Suppressor macrophage treated with lipopolysaccharide for 1 hour (primary cell): ENCODE measurements at regions not wholly inside any gene's neighbourhood (a gene's known extent, or its start where the extent isn't known, plus 50 kb on each side); places are given as distances from the start of the nearest gene placed in this dataset.
"Not testable (repeated sequence)": the region's sequence is repeated elsewhere in the genome, so short reads cannot be mapped to it uniquely, and the experiment has no call there.

ENCODE experiments used
- DNase-seq, 3 donors: peaks; one replicate each; pipeline ENCODE4 v3.0.0-alpha.2; 2020 to 2022

DNA sequence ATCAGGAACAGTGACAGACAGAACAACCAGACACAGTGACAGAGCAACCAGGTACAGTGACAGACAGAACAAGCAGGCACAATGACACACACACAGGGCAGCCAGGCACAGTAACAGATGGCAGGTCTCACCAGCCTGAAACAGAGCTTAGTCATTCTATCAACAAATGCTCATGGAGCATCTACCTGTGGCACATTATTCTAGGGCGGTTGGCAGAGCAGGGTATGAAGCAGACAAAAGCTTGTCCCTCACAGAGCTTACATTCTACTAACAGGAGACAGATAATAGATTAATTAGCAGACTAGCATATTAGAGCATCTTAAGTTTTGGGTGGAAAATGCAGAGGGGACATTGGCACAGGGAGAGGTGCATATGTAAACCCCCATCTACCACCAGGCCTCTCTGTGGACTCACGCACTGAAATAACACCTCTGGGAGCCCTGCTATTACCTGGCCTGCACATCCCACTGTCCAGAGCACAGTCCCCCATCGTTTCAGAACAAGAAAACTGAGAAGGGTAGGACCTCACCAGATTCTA, 64.1 kb upstream of the RAB6C start:
- DNase-seq: no peak

DNA sequence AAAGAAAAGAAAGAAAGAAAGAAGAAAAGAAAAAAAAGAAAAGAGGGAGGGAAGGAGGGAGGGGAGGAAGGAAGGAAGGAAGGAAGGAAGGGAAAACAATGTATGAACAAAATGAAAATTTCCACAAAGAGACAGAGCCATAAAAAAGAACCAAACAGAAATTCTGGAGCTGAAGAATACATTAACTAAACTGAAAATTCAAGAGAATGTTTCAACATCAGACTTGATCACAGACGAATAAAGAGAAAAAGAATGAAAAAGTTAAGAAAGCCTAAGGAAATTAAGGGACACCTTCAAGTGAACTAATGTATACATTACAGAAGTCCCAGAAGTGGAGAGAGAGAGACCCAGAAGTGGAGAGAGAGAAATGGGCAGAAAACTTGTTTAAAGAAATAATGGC, 60.9 kb upstream of the RAB6C start:
- no peak for DNase-seq

GRCh38 chr2:129922571-129923264, 56.7 kb upstream of the RAB6C start:
- DNase-seq: no peak

- peak; percentile 23 to 46 (median 31) for DNase-seq
Measured at GRCh38 chr2:129923265-129924091, 56.0 kb upstream of the RAB6C start.

GRCh38 chr2:129924115-129924514, 55.4 kb upstream of the RAB6C start:
- not testable (repeated sequence) for DNase-seq

- no peak for DNase-seq
Measured at GRCh38 chr2:129925381-129925780, 54.1 kb upstream of the RAB6C start.

DNA sequence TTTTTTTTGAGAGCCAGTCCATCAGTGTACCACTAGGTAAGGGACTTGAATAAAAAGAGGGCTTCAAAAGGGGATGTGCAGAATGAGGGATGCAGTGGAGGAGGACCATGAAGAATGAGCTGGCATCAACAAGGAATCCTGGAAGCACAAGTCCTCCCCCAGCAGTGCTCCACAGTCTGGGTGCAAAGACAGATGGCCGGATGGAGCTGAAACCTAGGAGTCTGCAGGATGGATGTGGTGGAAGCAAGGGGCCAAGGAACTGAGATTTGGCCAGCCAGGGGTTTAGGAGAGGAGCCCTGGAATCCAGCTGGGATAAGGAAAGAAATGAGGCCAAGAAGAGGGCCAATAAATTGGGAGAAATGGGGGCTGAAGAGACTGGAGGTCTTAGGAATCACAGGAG, 51.8 kb upstream of the RAB6C start:
- no peak for DNase-seq

DNA sequence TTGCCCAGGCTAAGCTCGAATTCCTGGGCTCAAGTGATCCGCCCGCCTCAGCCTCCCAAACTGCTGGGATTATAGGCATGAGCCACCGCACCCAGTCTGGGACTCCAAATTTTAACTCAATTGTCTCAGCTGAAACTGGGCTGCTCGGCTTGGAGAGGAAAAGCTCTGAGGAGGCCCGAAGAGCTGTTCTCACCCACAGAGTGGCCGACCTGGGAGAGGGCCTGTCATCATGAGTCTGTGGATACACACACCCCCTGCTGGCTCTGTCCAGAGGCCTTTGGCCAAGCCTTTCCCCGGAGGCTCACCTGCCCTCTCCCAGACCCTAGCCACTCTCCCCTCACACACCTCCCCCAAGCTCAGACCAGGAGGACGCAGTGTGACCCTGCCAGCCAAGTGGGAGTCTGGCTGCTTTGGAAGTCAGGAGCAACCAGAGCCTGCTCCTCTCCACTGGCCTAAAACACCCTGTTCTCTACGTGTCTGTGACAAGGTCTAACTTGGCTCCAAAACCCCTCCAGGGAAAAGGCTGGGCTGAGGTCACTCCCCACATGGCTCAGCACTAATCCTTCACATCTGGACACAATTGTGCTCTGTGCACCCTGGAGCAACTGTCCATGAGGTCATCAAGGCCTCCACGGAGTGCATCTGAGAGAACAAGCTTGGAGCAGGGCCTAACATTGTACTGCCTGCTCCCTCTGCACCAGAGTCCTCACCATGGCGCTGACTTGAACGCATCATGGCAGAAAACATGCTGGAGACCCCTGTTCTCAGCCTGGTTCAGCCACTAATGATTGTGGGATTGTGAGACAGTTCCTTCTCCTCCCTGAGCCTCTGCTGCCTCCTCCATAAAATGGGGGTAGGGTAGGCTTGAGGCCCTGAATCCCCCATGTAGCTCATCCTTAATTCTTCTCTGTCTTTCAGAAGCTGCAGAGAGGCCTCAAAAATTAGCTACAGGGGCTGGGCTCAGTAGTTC, 49.9 kb upstream of the RAB6C start:
- no peak for DNase-seq
